DMS153 treated with DMSO at 0.1 percent for 48 hours (cell line): ENCODE measurements at regions not wholly inside any gene's neighbourhood (a gene's known extent, or its start where the extent isn't known, plus 50 kb on each side); places are given as distances from the start of the nearest gene placed in this dataset.

Experiments
- DNase-seq: peaks from one replicate; lab custom pipeline; 2025; ENCODE audit not compliant: unreplicated experiment; lab: John Stamatoyannopoulos, UW

- DNase-seq = no peak
Measured at GRCh38 chr16:73209190-73209589, 161.3 kb upstream of the ZFHX3 start.

GRCh38 chr16:73206151-73206707 is 158.3 kb upstream of the ZFHX3 start:
- DNase-seq = no peak

GRCh38 chr16:73205153-73205886 is 157.4 kb upstream of the ZFHX3 start:
- DNase-seq = no peak

GRCh38 chr16:73204359-73205152 is 156.6 kb upstream of the ZFHX3 start:
- no peak for DNase-seq

GRCh38 chr16:73202161-73202729 is 154.3 kb upstream of the ZFHX3 start:
- DNase-seq = no peak

- DNase-seq = no peak
Measured at GRCh38 chr16:73199214-73199613, 151.3 kb upstream of the ZFHX3 start.

GRCh38 chr16:73198481-73198880 is 150.6 kb upstream of the ZFHX3 start:
- DNase-seq = no peak

- no peak for DNase-seq
Measured at GRCh38 chr16:73197598-73197997, 149.7 kb upstream of the ZFHX3 start.

- DNase-seq = no peak
Measured at GRCh38 chr16:73196670-73197069, 148.7 kb upstream of the ZFHX3 start.

- DNase-seq = no peak
Measured at GRCh38 chr16:73193464-73193863, 145.5 kb upstream of the ZFHX3 start.

- DNase-seq = no peak
Measured at GRCh38 chr16:73192232-73192894, 144.4 kb upstream of the ZFHX3 start.

- no peak for DNase-seq
Measured at GRCh38 chr16:73191660-73192046, 143.7 kb upstream of the ZFHX3 start.

GRCh38 chr16:73190688-73191659 is 143.0 kb upstream of the ZFHX3 start:
- DNase-seq = no peak

GRCh38 chr16:73190256-73190655 is 142.3 kb upstream of the ZFHX3 start:
- no peak for DNase-seq

- DNase-seq = no peak
Measured at GRCh38 chr16:73189136-73189535, 141.2 kb upstream of the ZFHX3 start.

GRCh38 chr16:73186752-73187601 is 139.0 kb upstream of the ZFHX3 start:
- no peak for DNase-seq

- no peak for DNase-seq
Measured at GRCh38 chr16:73185737-73186136, 137.8 kb upstream of the ZFHX3 start.

- no peak for DNase-seq
Measured at GRCh38 chr16:73183611-73184092, 135.7 kb upstream of the ZFHX3 start.

- DNase-seq = peak; percentile 68
Measured at GRCh38 chr16:73179705-73180331, 131.9 kb upstream of the ZFHX3 start.
